ENCODE measurements at regions not wholly inside any gene's neighbourhood (a gene's known extent, or its start where the extent isn't known, plus 50 kb on each side); places are given as distances from the start of the nearest gene placed in this dataset.

DNA sequence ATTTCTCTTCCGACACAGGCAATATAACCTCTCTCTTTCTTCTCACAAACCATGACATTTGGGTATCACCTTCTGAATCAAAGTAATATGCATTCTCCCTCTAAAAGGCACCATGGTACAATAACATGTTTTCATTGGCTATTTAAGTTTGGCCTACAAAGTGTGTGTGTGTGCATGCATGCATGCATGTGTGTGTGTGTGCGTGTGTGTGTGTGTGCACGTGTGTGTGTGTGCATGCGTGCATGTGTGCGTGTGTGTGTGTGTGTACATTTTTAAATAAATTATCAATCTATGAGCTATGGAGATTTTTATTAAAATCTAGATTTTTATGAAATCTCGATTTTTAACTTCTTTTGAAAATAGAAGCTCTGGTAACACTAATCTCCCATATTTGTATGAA is 745.3 kb upstream of the ZEB2 start:
- no peak for DNase-seq

DNA sequence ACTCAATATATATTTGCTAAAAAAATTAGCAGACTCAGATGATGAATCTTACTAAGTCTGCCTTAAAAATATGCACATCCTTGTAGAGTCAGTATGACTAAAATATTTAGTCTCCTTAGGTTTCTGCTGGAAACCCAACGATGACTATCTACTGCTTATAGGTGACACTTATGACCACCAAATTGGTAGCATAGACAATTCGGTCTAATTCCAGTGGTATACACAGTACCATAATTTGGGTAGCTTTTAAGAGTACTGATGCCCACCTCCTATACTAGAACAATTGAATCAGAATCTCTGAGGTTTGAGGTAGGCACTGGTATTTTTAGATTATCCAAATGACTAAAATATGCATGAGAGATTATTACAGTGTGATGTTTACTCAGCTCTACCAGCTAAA is 740.8 kb upstream of the ZEB2 start:
- DNase-seq: no peak

DNA sequence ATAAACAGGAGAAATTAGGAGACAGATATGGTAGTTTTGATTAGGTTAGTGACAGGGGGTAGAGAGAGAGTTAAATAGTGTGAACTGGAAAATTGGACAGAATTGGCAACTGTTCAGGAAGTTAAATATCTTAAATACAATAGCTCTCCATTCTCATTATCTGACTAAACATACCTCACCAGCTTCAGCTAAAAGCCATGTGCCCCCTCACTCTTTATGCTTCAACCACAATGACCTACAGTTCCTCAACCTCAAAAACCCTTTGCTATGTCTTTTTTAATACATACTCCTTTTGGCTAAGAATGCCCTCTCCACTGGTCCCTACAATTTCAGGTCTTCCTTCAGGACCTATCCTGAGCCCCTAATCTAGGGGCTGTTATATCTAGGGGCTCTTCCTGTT is 740.2 kb upstream of the ZEB2 start:
- DNase-seq: no peak

DNA sequence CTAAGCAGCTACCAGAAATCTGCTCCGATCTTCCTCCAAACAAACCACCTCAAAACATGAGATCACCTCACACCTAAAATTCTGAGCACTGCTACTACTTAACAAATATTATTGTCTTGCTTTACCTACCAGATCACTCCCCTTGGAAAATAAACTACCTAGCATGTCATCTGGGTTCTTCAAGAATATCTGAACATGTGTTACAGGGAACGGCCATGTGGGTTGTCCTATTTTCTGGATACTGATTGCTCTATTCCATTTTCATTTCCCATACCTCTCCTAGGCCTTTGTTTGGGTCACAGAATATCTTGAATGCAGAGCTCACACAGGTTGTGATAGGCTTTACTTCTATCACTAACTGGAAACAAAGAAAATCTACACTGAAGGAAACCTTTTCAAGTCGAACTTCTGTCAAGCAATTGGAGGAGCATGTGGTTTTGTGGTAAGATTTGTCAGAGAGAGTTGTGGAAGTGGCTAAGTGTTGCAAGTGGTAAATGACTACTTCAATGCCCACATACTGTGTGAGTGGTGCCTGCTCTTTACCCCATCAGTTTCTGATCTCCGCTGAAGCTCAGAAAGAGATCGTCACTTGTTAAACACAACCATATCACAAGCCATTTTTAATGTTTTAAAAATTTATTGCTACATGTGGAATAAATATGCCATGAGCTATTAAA is 739.1 kb upstream of the ZEB2 start:
- DNase-seq: peak; percentile 75 to 86

DNA sequence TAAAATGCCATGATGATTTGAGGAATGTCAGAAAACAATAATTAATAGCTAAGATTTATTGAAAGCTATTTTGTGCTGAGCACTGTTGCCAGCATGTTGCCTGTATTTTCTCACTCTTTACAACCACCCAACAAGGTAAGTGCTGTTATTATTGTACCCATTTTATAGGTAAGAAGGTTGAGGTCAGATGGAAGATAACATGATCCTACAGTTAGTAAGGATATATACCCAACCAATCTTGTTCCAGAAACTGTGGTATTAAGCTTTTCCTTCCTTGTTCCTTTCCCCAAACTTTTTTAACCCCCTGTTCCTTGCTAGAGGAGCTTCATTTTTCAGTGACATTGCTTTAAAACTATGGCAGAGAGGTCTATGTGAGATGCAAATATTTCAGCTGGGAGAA is 738.0 kb upstream of the ZEB2 start:
- no peak for DNase-seq

DNA sequence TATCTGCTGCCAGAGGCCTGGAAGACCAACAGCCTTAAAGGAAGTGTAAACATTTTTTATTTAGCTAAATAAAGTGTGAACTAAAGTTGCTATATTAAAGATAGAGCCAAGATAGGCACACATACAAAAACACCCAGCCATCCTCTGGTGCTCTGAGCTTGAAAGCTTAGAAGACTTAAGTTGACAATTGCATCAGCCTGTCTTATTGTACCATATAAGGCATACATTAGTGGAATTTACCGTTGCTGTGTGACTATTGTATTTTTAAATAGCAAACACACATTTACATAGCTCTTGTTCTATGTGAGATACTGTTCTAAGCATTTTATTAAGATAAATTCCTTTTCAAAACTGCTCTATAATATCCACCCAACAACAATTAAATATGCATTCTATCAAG is 736.6 kb upstream of the ZEB2 start:
- DNase-seq: no peak

DNA sequence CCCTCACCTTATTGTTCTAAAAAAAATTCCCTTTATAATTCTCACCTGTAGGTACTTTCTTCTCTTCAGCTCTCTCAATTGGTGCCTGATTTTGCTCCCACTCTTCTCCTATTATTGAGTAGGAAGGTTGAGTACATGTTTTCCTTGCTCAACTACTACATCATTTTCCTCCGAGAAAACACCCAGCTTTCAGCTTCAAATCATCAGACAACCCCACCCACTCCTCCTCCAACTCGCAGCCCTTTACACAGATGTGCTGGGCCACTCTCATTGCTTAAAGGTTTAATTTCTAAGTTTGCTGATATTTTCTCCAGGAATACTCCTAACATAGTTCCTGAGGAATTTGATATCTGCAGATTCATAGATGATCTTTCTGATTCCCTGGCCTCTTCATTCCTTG is 734.4 kb upstream of the ZEB2 start:
- peak in 1 of 2 donors; percentile 8 for DNase-seq

DNA sequence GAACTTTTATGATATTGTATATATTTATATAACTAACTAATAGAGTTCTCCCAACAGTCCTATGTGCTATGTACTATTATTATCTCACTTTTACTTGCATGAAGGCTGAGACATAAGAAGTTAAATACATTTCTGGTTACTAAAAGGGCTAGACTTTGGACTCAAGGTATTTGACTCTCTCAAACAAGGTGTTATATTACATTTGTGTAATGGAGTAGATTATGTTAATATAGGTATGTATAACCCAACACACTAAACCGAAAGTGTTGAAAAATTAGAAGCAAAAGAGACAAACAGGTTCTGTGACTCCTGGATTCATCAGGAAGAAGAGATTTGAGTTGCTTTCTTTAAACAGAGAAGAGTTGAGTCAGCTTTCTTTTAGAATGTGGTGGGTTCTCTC is 733.6 kb upstream of the ZEB2 start:
- no peak for DNase-seq

DNA sequence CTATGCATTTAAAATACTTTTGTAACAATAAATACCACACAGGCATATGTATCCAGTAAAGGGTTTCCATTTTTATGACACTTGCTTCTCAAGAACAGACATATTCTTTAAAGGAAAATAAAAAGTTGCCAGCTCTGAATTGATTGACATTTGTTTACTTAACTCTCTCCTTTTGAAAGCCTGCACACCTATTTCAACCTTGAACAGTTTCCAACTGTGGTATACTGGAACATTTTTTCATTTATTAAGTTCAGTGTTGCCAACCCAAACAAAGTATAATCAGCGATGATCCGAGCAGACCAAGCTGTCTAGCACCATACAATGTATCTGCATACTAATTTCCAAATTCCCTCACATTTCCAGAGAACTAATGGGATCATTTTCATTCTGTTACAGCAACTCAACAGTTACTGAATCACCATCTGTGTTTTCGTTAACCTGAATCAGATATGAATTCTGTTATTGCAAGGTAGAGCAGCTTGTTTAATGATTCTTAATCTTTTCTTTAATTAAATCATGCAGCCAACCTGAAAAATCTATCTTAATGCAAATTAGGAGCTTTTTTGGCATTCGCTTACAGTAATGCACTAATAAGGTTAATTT is 725.5 kb upstream of the ZEB2 start:
- no peak for DNase-seq

DNA sequence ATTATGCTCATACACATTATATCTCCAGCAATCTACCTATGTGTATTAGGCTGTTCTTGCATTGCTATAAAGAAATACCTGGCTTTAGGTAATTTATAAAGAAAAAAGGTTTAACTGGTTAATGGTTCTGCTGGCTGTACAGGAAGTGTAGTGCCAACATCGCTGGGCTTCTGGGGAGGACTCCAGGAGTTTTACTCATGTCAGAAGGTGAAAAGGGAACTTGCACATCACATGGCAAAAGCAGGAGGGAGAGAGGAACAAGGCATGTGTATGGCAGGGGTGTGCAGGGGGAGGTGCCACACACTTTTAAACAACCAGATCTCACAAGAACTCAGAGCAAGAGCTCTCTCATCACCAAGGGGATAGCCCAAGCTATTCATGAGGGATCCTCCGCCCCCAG is 715.4 kb upstream of the ZEB2 start:
- DNase-seq: peak in 1 of 2 donors; percentile 6

DNA sequence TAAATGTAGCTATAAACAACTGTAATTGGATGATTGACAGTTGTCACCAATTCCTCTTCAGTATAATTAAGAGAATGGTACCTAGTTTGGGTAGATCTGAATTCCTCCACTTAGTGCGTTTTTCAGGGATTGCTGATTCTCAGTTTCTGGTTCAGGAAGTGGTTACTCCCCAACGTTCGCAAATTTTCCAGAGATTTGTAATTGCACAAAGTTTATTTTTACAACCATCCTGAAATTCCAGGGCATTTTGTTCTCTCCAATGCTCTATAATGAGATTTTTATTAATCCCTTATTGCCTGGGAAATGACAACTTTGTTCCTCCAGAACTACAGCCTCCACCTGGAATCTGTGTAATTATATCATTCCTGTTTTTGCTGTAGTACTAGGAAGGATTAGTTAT is 710.6 kb upstream of the ZEB2 start:
- no peak for DNase-seq

DNA sequence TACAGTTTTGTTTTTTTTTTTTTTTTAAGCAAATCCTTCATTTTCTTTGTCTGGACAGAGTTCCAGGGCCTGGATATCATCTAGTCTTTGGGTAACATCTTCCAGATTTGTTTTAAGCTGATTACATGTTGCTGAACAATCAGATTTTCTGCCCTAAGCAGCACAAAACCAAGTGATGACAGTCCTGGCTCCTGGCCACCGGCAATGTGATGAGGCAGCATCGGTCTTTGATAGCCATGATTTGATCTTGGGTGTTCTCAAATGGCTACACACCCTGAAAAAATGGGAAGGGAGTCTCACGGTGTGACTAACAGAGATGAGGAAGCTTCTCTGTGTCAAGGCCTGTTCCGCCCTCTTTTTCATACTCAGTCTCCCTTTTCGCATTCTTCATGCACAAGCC is 708.6 kb upstream of the ZEB2 start:
- DNase-seq: peak in 1 of 2 donors; percentile 24

DNA sequence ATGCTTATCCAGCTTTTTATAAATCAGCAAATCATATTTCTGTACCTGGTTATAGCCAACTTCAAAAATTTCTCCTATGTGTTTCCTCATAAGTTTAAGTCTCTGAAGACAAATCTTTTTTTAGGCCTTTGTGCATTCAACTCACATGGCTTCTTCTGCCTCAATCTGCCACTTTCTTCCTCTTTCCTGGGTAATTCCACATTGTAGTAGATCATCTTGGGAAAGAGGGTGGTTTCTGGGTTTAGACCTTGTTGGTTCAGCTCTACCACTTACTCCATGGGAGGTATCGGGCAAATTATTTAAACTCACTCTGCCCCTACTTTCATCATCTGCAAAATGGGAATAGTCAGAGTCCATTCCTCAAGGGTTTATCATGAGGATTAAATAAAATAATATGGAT is 707.0 kb upstream of the ZEB2 start:
- DNase-seq: peak; percentile 55 to 79

DNA sequence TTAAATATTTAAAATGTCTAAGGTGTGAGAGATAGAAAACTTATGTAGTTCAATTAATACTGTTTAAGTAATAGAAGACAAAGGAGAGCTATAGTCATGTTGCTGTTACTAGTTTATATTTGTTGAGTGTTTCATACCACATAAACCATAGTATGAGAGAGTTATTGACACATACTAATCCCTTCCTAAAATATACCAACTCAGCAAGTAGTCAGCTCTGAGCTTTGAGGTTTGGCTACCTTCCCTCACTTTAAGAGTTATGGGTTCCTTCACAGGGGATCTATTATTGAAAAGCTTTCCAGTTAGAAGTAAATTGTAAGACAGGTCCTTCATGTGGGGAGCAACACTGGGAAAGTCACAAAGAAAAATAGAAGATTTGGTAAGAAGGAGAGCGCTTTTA is 701.6 kb upstream of the ZEB2 start:
- DNase-seq: no peak

DNA sequence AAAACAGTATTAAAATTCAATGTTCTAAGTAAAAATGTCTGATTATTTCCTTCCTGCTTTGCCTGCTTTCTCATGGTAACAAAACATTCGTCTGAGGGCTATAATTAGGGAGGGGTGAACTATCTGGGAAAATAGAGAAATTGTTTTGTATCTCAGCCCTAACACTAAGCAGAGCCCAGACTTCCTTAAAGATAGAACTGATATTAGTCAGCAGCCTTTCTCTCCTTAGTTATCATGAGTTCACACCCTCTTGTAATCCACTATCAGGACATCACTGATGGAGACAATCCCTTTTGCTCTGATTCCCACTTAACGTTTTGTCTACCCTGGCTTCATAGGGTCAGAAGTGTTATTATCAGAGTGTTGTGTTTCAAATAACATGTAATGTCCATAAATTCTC is 701.1 kb upstream of the ZEB2 start:
- DNase-seq: no peak

DNA sequence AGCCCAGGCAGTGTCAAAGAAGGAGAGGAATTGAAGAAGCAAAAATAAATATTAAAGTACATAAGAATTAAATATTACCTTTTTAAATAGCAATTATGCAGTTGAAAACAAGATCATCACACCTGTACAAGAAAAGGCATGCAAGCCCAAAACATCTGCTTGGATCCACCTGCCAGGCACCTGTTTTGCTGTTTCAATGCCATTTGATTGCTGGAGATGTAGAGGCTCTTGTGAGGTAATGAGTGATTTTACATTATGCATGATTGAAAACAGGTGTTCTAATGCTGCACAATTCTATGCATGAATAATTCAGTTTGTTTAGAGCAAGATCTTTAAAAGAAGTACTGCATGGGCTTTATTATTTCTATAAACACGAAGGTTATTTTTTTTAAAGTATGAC is 700.6 kb upstream of the ZEB2 start:
- no peak for DNase-seq

DNA sequence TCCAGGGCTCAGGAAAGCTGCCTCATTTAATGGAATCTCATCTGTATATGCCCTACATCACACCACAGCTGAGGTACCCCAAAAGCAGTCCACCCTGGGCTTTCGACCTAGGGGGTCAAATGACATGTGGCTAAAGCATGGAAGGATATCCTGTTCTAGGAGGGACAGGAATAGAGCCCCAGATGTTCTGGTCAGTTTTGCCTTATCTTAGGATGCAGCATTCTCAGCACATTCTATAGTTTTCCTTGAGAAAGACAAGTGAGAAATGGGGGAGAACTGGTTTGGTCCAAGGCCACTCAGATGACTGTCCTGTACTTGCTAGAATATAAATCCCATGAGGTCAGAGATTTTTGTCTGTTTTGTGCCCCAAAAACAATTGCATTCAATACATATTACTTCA is 688.0 kb upstream of the ZEB2 start:
- DNase-seq: no peak

DNA sequence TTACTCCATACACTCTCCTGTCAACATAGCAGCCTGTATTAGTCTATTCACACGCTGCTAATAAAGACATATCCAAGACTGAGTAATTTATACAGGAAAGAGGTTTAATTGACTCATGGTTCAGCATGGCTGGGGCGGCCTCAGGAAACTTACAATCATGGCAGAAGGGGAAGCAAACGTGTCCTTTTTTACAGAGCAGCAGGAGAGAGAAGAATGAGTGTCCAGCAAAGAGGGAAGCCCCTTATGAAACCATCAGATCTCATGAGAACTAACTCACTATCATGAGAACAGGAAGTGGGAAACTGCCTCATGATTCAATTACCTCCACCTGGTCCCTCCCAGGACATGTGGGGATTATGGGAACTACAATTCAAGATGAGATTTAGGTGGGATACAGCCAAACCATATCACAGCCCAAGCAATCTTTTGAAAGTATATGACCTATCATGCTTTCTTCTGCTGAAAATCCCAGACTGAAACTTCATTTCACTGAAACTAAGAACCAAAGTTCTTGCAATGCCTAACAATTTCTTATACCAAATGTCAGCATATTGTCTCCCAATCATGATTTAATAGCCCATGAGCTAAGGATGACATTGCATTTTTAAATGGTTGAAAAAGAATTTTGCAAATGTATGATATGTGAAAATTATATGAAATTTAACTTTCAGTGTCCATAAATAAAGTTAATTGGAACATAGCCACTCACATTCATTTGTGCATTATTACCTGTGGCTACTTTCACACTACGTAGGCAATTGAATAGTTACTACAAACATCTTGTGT is 686.8 kb upstream of the ZEB2 start:
- peak; percentile 10 to 26 for DNase-seq

DNA sequence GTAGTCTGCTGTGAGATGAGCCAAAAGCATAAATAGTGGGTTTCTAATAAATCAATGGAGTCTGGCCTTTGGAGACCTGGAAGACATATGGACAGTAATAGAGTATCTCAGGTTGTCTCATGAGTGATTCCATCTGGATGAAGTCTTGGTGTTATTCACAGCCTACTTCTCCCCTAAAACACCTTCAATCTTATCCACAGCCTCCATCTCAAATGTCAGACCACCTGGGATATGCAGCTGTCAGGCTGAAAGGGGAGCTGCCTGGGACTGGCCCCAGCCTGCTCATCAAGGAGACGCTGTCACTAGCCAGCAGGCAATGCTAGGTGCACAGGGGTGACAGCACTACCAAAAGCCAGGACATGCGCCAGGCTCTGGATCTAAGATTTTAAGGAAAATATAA is 684.0 kb upstream of the ZEB2 start:
- no peak for DNase-seq

DNA sequence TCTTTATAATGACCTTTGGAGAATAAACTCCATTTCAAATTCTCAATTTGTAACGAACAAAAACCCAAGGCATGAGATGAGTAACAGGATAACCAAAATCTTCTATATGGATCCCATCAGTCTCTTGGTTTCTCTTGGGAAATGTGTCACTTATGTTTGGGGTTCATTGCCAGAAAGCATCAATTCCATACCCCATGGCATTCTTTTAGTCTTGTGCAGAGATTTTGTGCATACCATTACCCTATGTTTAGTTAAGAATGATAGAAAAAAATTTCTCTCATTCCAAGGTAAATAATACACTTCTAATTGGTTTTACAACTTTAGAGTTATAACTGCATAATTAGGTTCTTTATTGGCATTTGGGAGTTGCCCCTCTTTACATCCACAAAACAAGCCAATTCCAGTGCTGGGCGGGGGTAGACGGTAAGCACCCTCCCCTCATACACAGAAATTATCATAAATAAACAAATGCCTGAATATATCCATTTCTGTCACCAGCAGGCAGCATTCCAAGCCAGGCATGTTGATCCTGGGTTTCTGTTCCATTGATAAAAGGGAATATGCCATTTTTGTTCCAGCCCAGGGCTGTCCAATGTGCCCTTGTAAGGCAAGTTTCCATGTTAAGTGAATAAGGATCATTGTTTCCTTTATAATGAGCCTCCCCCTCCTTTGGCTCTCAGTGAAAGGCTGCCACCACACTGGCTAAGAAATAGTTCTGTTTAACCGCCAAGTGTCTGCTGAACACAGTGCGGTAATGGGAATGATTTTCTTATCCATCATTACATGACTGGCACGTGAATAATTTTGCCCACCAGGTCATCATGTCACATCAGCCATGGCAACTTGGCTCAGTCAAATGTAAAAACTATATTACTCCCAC is 680.1 kb upstream of the ZEB2 start:
- DNase-seq: no peak

DNA sequence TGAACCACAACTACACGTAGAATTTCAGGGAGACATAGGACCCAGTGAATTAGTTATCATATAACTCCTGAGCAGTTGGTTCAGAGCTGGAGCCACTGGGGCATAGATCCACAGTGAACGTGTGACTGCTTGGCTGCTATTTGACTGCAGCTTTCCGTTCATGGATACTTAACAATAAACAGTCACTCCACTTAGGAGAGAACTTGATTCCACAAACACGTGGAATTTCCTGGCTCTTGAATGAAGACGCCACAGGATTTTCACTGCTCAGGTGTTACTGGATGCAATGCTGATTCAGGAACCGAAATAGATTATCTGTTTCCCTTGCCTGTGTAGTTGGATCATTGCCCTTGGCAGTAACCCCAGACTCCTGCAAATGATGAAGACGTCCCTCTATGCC is 679.1 kb upstream of the ZEB2 start:
- DNase-seq: no peak

DNA sequence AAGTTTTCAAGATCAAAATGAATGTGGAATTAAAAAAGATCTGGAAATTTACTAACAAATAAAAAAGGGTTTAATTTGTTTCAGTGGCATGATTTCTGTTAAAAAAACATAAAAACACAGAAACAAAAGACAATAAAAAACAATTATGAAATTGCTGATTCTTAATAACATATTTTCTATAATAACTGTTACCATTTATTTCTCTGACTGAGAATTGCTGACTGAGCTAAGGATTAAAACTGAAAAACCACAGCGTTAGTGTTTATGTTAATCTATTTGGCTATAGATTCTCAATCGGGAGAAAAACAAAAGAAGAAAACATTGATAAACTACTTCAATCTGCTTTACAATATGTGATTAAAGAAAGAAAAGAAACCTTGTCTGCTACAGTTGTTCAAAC is 678.6 kb upstream of the ZEB2 start:
- no peak for DNase-seq

DNA sequence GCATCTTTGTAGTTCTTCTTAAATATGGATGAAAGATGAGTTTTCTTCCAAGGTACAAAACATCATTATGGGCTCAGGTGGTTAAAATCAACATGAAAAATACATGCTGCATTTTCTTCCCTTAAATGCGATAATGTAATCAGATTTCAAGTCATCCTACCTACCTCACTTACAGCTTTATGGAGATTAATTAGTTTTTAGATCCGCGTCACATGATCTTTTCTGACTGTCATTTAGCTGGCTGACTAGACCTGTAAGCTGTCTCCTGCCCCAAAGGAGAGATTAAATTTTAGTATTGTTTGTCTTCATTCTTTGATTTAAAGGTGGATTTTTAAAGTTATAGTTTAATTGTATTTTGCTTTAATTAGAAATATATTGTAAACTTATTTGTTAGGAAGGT is 678.0 kb upstream of the ZEB2 start:
- DNase-seq: no peak
